Testis (tissue), 2 donors: ENCODE measurements at regions not wholly inside any gene's neighbourhood (a gene's known extent, or its start where the extent isn't known, plus 50 kb on each side); places are given as distances from the start of the nearest gene placed in this dataset.

Source experiments
- POLR2A ChIP-seq: fragments of 450-650 bp; IDR thresholded peaks from one replicate; pipeline ENCODE4 v1.6.1; 2017; ENCODE audit warnings: antibody characterized with exemption, mild to moderate bottlenecking, moderate library complexity
- TF ChIP-seq, protein P1 (sequence below), 3 experiments: fragments of 450-650 bp in 2 of 3; fragments of 200-600 bp in 1 of 3; sonication (generic) in 1 of 3; IDR thresholded peaks; one replicate each; pipeline ENCODE4 v1.5.1; 2016 to 2019; ENCODE audit warnings: antibody characterized with exemption in 3 of 3, mild to moderate bottlenecking in 2 of 3, moderate library complexity in 1 of 3

DNA sequence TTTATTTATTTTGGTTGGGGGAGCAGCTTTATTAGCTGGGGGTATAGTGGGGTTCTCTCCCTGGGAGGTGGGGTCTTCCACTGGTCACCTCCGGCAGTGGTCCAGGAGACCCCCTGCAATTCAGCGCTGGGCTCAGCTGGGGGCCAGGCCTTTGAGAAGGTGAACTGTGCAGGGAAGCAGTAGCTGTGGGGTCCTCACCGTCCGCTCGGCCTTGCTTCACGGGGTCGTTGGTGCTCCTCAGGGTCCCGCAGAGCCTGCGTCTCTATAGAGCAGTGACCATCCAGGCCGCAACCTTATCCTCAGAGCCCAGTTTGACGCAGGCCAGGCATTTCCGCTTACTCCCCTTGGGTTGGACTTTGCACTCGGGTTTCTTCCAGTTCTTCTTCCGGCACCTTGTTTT, 1954.7 kb downstream of the TP53TG3F start:
- TF ChIP-seq, protein P1, sequence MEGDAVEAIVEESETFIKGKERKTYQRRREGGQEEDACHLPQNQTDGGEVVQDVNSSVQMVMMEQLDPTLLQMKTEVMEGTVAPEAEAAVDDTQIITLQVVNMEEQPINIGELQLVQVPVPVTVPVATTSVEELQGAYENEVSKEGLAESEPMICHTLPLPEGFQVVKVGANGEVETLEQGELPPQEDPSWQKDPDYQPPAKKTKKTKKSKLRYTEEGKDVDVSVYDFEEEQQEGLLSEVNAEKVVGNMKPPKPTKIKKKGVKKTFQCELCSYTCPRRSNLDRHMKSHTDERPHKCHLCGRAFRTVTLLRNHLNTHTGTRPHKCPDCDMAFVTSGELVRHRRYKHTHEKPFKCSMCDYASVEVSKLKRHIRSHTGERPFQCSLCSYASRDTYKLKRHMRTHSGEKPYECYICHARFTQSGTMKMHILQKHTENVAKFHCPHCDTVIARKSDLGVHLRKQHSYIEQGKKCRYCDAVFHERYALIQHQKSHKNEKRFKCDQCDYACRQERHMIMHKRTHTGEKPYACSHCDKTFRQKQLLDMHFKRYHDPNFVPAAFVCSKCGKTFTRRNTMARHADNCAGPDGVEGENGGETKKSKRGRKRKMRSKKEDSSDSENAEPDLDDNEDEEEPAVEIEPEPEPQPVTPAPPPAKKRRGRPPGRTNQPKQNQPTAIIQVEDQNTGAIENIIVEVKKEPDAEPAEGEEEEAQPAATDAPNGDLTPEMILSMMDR (IDR thresholded peaks at IDR 0.05), result no peak
- TF ChIP-seq POLR2A, result no peak
